SW480 (cell line): ENCODE measurements at regions not wholly inside any gene's neighbourhood (a gene's known extent, or its start where the extent isn't known, plus 50 kb on each side); places are given as distances from the start of the nearest gene placed in this dataset.
"Not testable (repeated sequence)": the region's sequence is repeated elsewhere in the genome, so short reads cannot be mapped to it uniquely, and the experiment has no call there.

Experiments used
- DNase-seq: peaks from one replicate; pipeline ENCODE4 v3.0.0-alpha.2; 2016; ENCODE audit warnings: low spot score

GRCh38 chr6:53446151-53446550 lies 97.4 kb upstream of the ELOVL5 start:
- DNase-seq = no peak

GRCh38 chr6:53441761-53442160 lies 93.0 kb upstream of the ELOVL5 start:
- DNase-seq = no peak

GRCh38 chr6:53441035-53441493 lies 92.3 kb upstream of the ELOVL5 start:
- DNase-seq = no peak

- DNase-seq = no peak
Observed at GRCh38 chr6:53440336-53440945, 91.7 kb upstream of the ELOVL5 start.

GRCh38 chr6:53439556-53439955 lies 90.8 kb upstream of the ELOVL5 start:
- DNase-seq = no peak

- peak; percentile 71 for DNase-seq
Observed at GRCh38 chr6:53437557-53438202, 88.9 kb upstream of the ELOVL5 start.

- DNase-seq = no peak
Observed at GRCh38 chr6:53436526-53437303, 88.0 kb upstream of the ELOVL5 start.

- no peak for DNase-seq
Observed at GRCh38 chr6:53433951-53434285, 85.2 kb upstream of the ELOVL5 start.

- no peak for DNase-seq
Observed at GRCh38 chr6:53433261-53433950, 84.7 kb upstream of the ELOVL5 start.

- no peak for DNase-seq
Observed at GRCh38 chr6:53432318-53433161, 83.8 kb upstream of the ELOVL5 start.

GRCh38 chr6:53431704-53432103 lies 83.0 kb upstream of the ELOVL5 start:
- no peak for DNase-seq

GRCh38 chr6:53429401-53429800 lies 80.7 kb upstream of the ELOVL5 start:
- DNase-seq = no peak

- no peak for DNase-seq
Observed at GRCh38 chr6:53428886-53429285, 80.1 kb upstream of the ELOVL5 start.

- DNase-seq = no peak
Observed at GRCh38 chr6:53426667-53427270, 78.0 kb upstream of the ELOVL5 start.

- DNase-seq = no peak
Observed at GRCh38 chr6:53426117-53426516, 77.4 kb upstream of the ELOVL5 start.

- no peak for DNase-seq
Observed at GRCh38 chr6:53424976-53425718, 76.4 kb upstream of the ELOVL5 start.

GRCh38 chr6:53424300-53424699 lies 75.5 kb upstream of the ELOVL5 start:
- DNase-seq = no peak

GRCh38 chr6:53423560-53423959 lies 74.8 kb upstream of the ELOVL5 start:
- DNase-seq = not testable (repeated sequence)

- no peak for DNase-seq
Observed at GRCh38 chr6:53419026-53419425, 70.3 kb upstream of the ELOVL5 start.

GRCh38 chr6:53418288-53418687 lies 69.5 kb upstream of the ELOVL5 start:
- DNase-seq = no peak

- no peak for DNase-seq
Observed at GRCh38 chr6:53417141-53417540, 68.4 kb upstream of the ELOVL5 start.
